Effector memory CD4-positive, alpha-beta T cell (primary cell): ENCODE measurements at regions not wholly inside any gene's neighbourhood (a gene's known extent, or its start where the extent isn't known, plus 50 kb on each side); places are given as distances from the start of the nearest gene placed in this dataset.
"Not testable (repeated sequence)": the region's sequence is repeated elsewhere in the genome, so short reads cannot be mapped to it uniquely, and the experiment has no call there.

ENCODE experiments used
- DNase-seq, 3 donors: peaks; one replicate each; pipeline ENCODE4 v3.0.0-alpha.2; 2020
- H3K27ac ChIP-seq: 2 replicates; pipeline ENCODE4 v1.7.0; 2013; ENCODE audit warnings: mild to moderate bottlenecking, low read length, moderate library complexity; ENCODE audit not compliant: insufficient read depth, poor library complexity, severe bottlenecking
- H3K27me3 ChIP-seq: replicated peaks from 2 replicates; pipeline ENCODE4 v1.7.0; 2013; ENCODE audit warnings: mild to moderate bottlenecking, low read length; ENCODE audit not compliant: insufficient read depth, control insufficient read depth, poor library complexity, severe bottlenecking
- H3K36me3 ChIP-seq: 2 replicates; pipeline ENCODE4 v1.7.0; 2013; ENCODE audit warnings: mild to moderate bottlenecking, low read length, moderate library complexity; ENCODE audit not compliant: control insufficient read depth, insufficient read depth
- H3K4me1 ChIP-seq: 2 replicates; pipeline ENCODE4 v1.7.0; 2013; ENCODE audit warnings: low read length, mild to moderate bottlenecking; ENCODE audit not compliant: control insufficient read depth, insufficient read depth, poor library complexity, severe bottlenecking
- H3K4me3 ChIP-seq: 2 replicates; pipeline ENCODE4 v1.7.0; 2013; ENCODE audit warnings: low read length, low read depth, mild to moderate bottlenecking; ENCODE audit not compliant: insufficient read depth, poor library complexity, severe bottlenecking
- H3K9me3 ChIP-seq: 2 replicates; pipeline ENCODE4 v1.7.0; 2013; ENCODE audit warnings: mild to moderate bottlenecking, low read length, moderate library complexity; ENCODE audit not compliant: control insufficient read depth

DNA sequence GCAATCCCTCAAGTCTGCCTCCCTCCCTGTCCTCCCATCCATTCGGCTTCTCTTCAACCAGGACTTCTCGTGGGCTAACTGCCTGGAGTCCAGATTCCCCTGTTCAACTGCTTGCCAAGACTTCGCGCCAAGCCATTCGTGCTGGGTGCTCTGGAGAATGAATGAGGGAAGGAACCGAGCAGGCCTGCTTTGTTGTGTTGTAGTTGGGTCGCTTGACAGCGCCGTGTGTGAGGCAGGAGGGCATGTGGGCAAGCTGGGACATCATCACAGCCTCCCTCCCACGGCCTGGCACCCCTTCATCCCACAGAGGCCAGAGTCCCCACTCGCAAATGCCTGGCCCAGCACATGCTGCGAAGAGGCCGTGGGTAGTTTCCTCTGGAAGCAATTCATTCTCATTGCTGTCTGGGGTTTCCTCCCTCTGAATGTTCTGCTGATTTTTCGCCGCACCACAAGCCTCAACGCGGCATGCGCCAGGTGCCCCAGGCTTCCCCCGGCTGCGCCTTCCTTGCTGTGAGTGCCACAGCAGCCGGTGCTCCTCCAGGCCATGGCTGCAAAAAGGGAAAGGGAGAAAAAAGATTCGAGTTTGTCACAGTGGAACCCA is 336.0 kb downstream of the QKI start:
- Histone ChIP-seq H3K36me3 (no peaks in the 10 kb centered on the region), H3K4me1 (no peaks in the 10 kb centered on the region), H3K27me3 (no peaks in the 10 kb centered on the region), H3K27ac (no peak overlapping the region), H3K4me3 (no peak overlapping the region), H3K9me3 (no peaks in the 10 kb centered on the region)
- no peak for DNase-seq

DNA sequence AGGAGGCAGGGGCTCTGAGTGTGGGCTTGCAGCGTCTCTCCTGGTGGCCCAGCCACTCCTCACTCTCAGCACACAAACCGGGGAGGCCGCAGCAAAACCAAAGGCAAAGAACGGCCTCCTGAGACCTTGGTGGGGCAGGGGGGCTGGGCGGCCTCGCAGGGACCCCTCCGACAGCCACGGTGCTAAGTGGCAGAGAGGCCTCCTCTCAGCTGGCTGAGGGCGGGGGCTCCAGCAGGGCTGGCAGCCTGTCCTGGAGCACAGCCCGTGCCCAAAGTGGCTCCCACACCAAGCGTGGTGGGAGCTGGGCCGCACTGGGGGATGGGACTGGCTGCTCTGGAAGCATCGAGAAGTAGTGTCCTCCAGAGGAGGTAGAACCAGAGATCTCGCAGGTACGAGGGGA is 334.4 kb downstream of the QKI start:
- H3K9me3 ChIP-seq = no peaks in the 10 kb centered on the region
- H3K27me3 ChIP-seq = no peaks in the 10 kb centered on the region
- no peaks in the 10 kb centered on the region for H3K36me3 ChIP-seq
- DNase-seq = no peak
- H3K27ac ChIP-seq = no peak overlapping the region
- no peaks in the 10 kb centered on the region for H3K4me1 ChIP-seq
- no peak overlapping the region for H3K4me3 ChIP-seq

DNA sequence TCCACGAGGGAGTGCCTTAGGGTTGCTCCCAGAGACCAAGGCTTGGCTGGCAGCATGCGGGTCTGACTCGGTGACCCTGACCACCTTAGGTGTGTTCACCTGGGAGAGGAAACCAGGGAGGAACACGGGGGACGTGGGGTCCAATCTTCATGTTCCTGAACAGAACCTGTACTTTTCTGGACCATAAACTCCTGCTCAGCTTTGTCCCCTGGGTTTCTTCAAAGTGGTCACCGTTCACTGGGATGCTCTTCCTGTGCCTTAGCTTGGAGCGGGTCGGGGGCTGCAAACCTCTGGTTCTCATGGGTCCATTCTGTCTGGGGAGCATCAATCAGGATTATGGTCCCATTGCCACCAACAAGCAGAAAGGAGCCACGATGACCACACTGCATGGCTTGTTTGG is 333.5 kb downstream of the QKI start:
- DNase-seq = no peak
- Histone ChIP-seq H3K36me3 (no peaks in the 10 kb centered on the region), H3K9me3 (no peaks in the 10 kb centered on the region), H3K27ac (no peak overlapping the region), H3K4me1 (no peaks in the 10 kb centered on the region), H3K27me3 (no peaks in the 10 kb centered on the region), H3K4me3 (no peak overlapping the region)

DNA sequence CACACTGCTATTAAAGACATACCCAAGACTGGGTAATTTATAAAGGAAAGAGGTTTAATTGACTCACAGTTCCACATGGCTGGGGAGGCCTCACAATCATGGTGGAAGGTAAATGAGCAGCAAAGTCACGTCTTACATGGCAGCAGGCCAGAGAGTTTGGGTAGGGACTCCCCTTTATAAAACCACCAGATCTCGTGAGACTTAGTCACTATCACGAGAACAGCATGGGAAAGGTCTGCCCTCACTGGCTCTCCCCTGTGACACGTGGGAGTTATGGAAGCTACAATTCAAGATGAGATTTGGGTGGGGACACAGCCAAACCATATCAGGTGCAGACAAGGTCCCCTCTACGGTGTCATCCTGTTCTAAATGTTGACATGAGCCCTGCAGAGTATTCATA is 332.5 kb downstream of the QKI start:
- not testable (repeated sequence) for H3K9me3 ChIP-seq, H3K4me1 ChIP-seq, H3K4me3 ChIP-seq, H3K27ac ChIP-seq, H3K27me3 ChIP-seq, H3K36me3 ChIP-seq, DNase-seq

DNA sequence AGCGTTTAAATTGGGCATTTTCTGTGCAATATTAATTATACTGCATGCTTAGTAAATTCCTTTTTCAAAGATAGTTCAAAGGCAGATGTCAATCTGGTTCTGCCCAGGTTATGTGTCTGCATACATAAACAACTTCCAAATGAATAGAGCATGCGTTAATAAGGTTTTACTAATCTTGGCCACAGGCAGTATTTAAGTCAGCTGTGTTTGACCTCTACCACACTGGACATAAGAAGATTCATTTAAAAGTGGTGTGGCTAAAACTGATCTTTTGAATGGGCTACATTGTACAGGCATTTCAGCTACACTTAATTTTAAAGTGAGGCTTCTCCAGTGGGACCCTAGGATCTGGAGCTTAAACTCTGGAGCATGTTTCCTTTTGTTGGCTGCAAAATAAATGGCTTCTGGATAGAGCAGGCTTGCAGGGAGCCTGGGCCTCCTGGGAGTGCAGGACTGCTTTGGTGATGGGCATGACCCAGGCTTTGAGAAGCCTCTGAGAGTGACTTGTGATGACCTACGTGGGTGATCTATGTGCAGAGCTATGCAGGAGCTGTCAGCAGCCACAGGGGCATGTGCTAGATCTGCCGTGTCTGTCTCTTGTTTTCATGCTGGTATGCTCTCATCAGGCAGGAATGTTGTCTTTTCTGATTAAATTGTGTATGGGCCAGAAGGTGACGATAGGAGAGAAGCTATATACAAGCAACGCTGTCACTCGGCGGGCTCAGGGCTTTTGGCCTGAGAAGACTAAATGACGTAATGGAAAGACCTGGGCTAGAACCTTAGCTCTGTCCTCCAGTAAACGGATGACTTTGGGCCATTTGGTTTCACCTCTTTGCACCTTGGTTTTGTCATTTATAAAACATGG is 331.2 kb downstream of the QKI start:
- no peaks in the 10 kb centered on the region for H3K4me1 ChIP-seq
- no peaks in the 10 kb centered on the region for H3K27me3 ChIP-seq
- no peak overlapping the region for H3K4me3 ChIP-seq
- H3K9me3 ChIP-seq = no peaks in the 10 kb centered on the region
- H3K36me3 ChIP-seq = no peaks in the 10 kb centered on the region
- DNase-seq = no peak
- H3K27ac ChIP-seq = no peak overlapping the region

DNA sequence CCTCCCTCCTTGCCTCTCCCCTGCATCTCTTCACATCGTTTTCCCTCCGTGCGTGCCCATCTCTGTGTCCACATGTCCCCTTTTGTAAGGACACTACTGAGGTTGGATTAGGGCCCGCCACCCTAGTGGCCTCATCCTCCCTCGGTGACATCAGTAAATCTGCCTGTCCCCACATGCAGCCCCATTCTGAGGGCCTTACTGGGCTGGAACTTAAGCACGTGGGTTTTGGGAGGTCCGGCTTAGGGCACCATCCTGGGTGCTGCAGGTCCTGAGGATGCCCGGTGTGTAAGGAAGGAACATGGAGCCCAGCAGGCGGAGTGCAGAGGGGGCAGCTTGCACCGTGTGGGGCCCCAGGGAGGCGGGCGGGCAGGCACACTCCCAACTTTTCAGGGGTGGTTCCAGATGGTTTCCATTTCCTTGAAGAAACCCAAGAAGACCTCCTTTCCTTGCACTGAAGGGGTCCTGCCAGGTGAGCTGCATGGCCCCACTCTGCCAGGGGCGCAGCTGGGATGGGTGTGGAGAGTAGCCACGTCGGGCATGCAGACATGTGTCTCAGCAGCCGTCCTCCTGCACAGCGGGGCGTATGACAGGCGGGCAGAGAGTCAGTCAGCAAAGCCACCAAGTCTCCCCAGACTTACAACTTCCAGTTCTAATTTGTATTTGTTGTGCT is 329.9 kb downstream of the QKI start:
- DNase-seq = no peak
- H3K27me3 ChIP-seq = no peaks in the 10 kb centered on the region
- no peaks in the 10 kb centered on the region for H3K9me3 ChIP-seq
- no peak overlapping the region for H3K27ac ChIP-seq
- no peak overlapping the region for H3K4me3 ChIP-seq
- no peaks in the 10 kb centered on the region for H3K36me3 ChIP-seq
- H3K4me1 ChIP-seq = no peaks in the 10 kb centered on the region

DNA sequence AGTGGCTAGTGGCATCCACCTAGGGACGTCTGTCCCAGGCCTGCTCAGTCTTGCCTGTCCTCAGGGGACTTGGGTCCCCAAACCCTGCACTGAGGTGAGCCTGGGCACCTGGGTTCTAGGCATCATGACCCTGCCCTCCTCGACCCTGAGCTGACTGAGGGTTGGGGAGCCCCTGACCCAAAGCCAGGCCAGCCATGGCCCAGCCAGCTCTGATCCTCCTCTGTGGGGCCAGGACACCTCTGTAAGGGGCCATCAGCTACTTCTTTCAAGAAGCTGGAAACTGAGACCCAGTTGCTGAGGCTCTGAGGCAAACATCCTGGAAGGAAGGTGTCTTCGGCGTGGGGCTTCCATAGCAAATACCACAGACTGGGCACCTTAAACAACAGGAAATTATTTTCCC is 329.3 kb downstream of the QKI start:
- Histone ChIP-seq H3K4me1 (no peaks in the 10 kb centered on the region), H3K36me3 (no peaks in the 10 kb centered on the region), H3K27me3 (no peaks in the 10 kb centered on the region), H3K9me3 (no peaks in the 10 kb centered on the region), H3K27ac (no peak overlapping the region), H3K4me3 (no peak overlapping the region)
- DNase-seq = no peak

DNA sequence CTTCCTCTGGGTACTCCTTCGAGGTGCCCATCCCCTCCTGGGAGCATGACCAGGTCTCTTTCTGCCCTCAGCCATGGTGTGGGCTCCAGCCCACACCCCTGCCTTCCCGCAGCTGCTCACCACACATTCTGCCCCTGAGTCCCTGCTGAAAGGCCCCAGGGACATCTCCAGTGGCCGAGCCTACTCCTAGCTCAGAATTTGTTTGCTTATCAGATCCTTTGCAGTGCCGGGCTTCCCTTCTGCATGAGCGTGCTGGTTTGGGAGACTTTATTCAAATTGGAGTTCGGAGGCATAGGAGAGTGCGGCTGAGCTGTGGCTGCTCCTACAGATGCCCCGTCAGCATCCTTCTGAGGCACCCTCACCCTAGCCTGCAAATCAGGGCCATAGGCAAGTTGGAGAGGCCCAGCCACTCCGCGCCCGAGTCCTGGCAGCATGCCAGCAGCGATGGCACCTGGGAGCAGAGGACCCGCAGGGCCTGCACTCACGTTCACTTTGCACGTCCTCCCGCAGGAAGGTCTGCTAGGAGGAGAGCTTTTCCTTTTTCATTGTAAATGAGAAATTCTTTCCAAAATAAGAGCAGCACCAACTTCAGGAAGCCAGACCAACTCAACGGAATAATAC is 327.3 kb downstream of the QKI start:
- Histone ChIP-seq H3K27me3 (no peaks in the 10 kb centered on the region), H3K4me1 (no peaks in the 10 kb centered on the region), H3K4me3 (no peak overlapping the region), H3K36me3 (no peaks in the 10 kb centered on the region), H3K27ac (no peak overlapping the region), H3K9me3 (no peaks in the 10 kb centered on the region)
- DNase-seq = no peak

DNA sequence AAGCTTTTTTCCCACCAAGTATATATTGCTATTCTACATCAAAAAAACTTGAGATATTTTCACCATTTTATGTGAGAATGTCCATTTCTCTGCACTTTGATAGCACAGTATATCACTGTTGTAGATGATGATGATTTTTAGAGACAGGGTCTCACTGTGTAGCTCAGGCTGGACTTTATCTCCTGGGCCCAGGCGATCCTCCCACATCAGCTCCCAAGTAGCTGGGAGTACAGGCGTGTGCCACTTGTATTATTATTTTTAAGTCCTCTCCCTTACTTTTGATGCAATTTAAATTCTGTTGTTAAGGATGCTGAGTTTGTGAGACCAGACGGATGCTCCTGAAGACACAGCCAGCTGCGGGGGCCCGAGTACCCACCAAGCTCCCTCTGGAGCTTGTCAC is 326.8 kb downstream of the QKI start:
- Histone ChIP-seq H3K4me1 (no peaks in the 10 kb centered on the region), H3K27me3 (no peaks in the 10 kb centered on the region), H3K4me3 (no peak overlapping the region), H3K9me3 (no peaks in the 10 kb centered on the region), H3K27ac (no peak overlapping the region), H3K36me3 (no peaks in the 10 kb centered on the region)
- DNase-seq = no peak

DNA sequence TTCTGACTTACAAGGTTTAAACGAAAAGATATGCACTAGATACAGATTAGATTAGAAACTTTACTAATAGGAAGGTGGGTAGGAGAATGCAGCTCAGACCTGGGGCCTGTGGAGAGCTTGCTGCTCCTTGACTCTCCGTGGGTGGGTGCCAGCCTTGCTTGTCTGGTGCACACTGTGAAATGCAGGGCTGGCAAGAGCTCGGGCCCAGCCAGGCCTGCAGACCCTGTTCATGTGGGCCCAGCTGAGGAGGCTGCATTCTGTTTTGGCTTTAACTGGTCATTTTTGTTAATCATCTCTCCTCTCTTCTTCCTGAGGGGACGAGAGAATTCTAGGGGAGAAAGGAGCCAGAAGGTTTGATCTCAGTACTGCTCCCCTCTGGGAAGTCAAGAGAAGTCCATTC is 325.4 kb downstream of the QKI start:
- H3K36me3 ChIP-seq = no peaks in the 10 kb centered on the region
- no peaks in the 10 kb centered on the region for H3K9me3 ChIP-seq
- H3K27ac ChIP-seq = no peak overlapping the region
- no peak overlapping the region for H3K4me3 ChIP-seq
- no peak for DNase-seq
- no peaks in the 10 kb centered on the region for H3K27me3 ChIP-seq
- H3K4me1 ChIP-seq = no peaks in the 10 kb centered on the region
